HCT116 (cell line): ENCODE measurements at regions not wholly inside any gene's neighbourhood (a gene's known extent, or its start where the extent isn't known, plus 50 kb on each side); places are given as distances from the start of the nearest gene placed in this dataset.

Source experiments
- ATAC-seq: fragments of 200-7000 bp; cut with Tn5 transposase; 2 replicates; pipeline ENCODE4 v1.9.1; 2020; ENCODE audit warnings: mild to moderate bottlenecking, moderate library complexity
- BruUV-seq: library from RNA; stranded (reverse); fragments of 400-500 nt; replicated peaks from 2 replicates; lab custom pipeline; 2021; lab: Mats Ljungman, UMichigan
- CTCF ChIA-PET: fragments of 300-600 bp; sonication (Branson Sonifier 250); formaldehyde crosslinking; loops from one replicate; lab custom pipeline; 2021; ENCODE audit warnings: antibody characterized with exemption; lab: Charles Lee
- POLR2A ChIA-PET: fragments of 300-600, 350-600 bp; sonication (Branson Sonifier 250); formaldehyde crosslinking; loops from one replicate; lab custom pipeline; 2021; ENCODE audit warnings: antibody characterized with exemption; lab: Charles Lee
- RAD21 ChIA-PET, 2 experiments: fragments of 300-600 bp; sonication (Branson Sonifier 250); formaldehyde crosslinking; loops; one replicate each; lab custom pipeline; 2023; ENCODE audit warnings: low total read pairs in 2 of 2; ENCODE audit not compliant: uncharacterized antibody in 2 of 2, unreplicated experiment in 2 of 2, low non-redundant PET in 1 of 2; lab: Charles Lee
- DNase-seq: peaks from one replicate; pipeline ENCODE4 v3.0.0-alpha.2; 2010; ENCODE audit warnings: low read depth, low spot score
- H2AFZ ChIP-seq: fragments of 200-600 bp; shearing (Covaris generic), sonication (generic); 2 replicates; pipeline ENCODE4 v1.6.1; 2017; ENCODE audit warnings: low read depth, mixed run types, mixed read lengths, antibody characterized with exemption, low read length; ENCODE audit not compliant: poor library complexity, severe bottlenecking
- H3K27ac ChIP-seq: 2 replicates; pipeline ENCODE4 v1.5.1; 2012; ENCODE audit warnings: low read depth, low read length
- H3K27me3 ChIP-seq: fragments of 200-600 bp; sonication (generic); 2 replicates; pipeline ENCODE4 v1.6.1; 2016; ENCODE audit warnings: mixed run types, low read length, mixed read lengths; ENCODE audit not compliant: insufficient read depth
- H3K36me3 ChIP-seq, 2 experiments: fragments of 200-500 bp in 1 of 2; fragments of 200-600 bp in 1 of 2; sonication (Bioruptor generic) in 1 of 2; sonication (generic) in 1 of 2; 2 replicates each; pipeline versions ENCODE4 v1.5.1 to v1.6.1; 2014 to 2016; ENCODE audit warnings: low read length in 2 of 2, inconsistent platforms in 1 of 2, mixed read lengths in 1 of 2, mixed run types in 1 of 2; ENCODE audit not compliant: insufficient read depth in 2 of 2, control insufficient read depth in 1 of 2
- H3K4me1 ChIP-seq, 2 experiments: fragments of 200-600 bp in 1 of 2; sonication (generic) in 1 of 2; 2 replicates each; pipeline versions ENCODE4 v1.5.1 to v1.6.1; 2012 to 2017; ENCODE audit warnings: low read length in 2 of 2, inconsistent platforms in 1 of 2, mild to moderate bottlenecking in 1 of 2, mixed read lengths in 1 of 2, mixed run types in 1 of 2, moderate library complexity in 1 of 2; ENCODE audit not compliant: insufficient read depth in 2 of 2, control insufficient read depth in 1 of 2
- H3K4me2 ChIP-seq: fragments of 200-600 bp; sonication (generic); 2 replicates; pipeline ENCODE4 v1.6.1; 2017; ENCODE audit warnings: mixed run types, low read length, mixed read lengths
- H3K4me3 ChIP-seq, 2 experiments: fragments of 200-600 bp in 1 of 2; sonication (generic) in 1 of 2; replicated peaks in 1 of 2; 2 replicates each; pipeline ENCODE4 v1.5.1; 2011 to 2016; ENCODE audit warnings: low read length in 2 of 2, control low read depth in 1 of 2, low read depth in 1 of 2, mild to moderate bottlenecking in 1 of 2, mixed read lengths in 1 of 2, mixed run types in 1 of 2
- H3K79me2 ChIP-seq: fragments of 200-600 bp; sonication (generic); 2 replicates; pipeline ENCODE4 v1.6.1; 2017; ENCODE audit warnings: mild to moderate bottlenecking, mixed run types, low read length, moderate library complexity, mixed read lengths; ENCODE audit not compliant: insufficient read depth
- H3K9ac ChIP-seq: fragments of 200-600 bp; sonication (generic); 2 replicates; pipeline ENCODE4 v1.6.1; 2016; ENCODE audit warnings: low read length, mixed read lengths
- H3K9me2 ChIP-seq: fragments of 200-600 bp; sonication (generic), shearing (Covaris generic); 2 replicates; pipeline ENCODE4 v1.6.1; 2017; ENCODE audit warnings: mixed run types, mild to moderate bottlenecking, moderate library complexity; ENCODE audit not compliant: insufficient read depth
- H3K9me3 ChIP-seq, 2 experiments: fragments of 200-500 bp in 1 of 2; fragments of 200-600 bp in 1 of 2; sonication (Bioruptor generic) in 1 of 2; sonication (generic) in 1 of 2; 2 replicates each; pipeline ENCODE4 v1.6.1; 2014 to 2017; ENCODE audit warnings: low read length in 2 of 2, mixed read lengths in 2 of 2, inconsistent platforms in 1 of 2, low read depth in 1 of 2, mild to moderate bottlenecking in 1 of 2, mixed run types in 1 of 2, moderate library complexity in 1 of 2; ENCODE audit not compliant: control insufficient read depth in 1 of 2, insufficient read depth in 1 of 2
- H4K20me1 ChIP-seq: fragments of 200-600 bp; sonication (generic), shearing (Covaris generic); 2 replicates; pipeline ENCODE4 v1.6.1; 2017; ENCODE audit warnings: mixed run types, mild to moderate bottlenecking, moderate library complexity; ENCODE audit not compliant: insufficient read depth
- CBX3 ChIP-seq: IDR thresholded peaks from 2 replicates; pipeline ENCODE4 v1.6.1; 2012; ENCODE audit warnings: low read depth
- CEBPB ChIP-seq: IDR thresholded peaks from 2 replicates; pipeline ENCODE4 v1.6.1; 2012; ENCODE audit warnings: low read depth
- EZH2phosphoT487 ChIP-seq: fragments of 200-600 bp; IDR thresholded peaks from 2 replicates; pipeline ENCODE4 v1.6.1; 2018; ENCODE audit warnings: antibody characterized with exemption, borderline replicate concordance
- FOSL1 ChIP-seq: IDR thresholded peaks from 2 replicates; pipeline ENCODE4 v1.6.1; 2012; ENCODE audit warnings: low read depth
- JUND ChIP-seq: IDR thresholded peaks from 2 replicates; pipeline ENCODE4 v1.6.1; 2012
- POLR2A ChIP-seq: IDR thresholded peaks from 2 replicates; pipeline ENCODE4 v1.7.0; 2011; ENCODE audit warnings: borderline replicate concordance; ENCODE audit not compliant: insufficient read depth, insufficient read length; ENCODE audit errors: extremely low read depth
- POLR2AphosphoS5 ChIP-seq: IDR thresholded peaks from 2 replicates; pipeline ENCODE4 v1.6.1; 2011; ENCODE audit warnings: mild to moderate bottlenecking, low read depth, low read length, moderate library complexity
- RAD21 ChIP-seq: IDR thresholded peaks from 2 replicates; pipeline ENCODE4 v1.6.1; 2012; ENCODE audit warnings: low read depth, mild to moderate bottlenecking
- SP1 ChIP-seq: IDR thresholded peaks from 2 replicates; pipeline ENCODE4 v1.6.1; 2012; ENCODE audit warnings: low read depth
- SRF ChIP-seq: IDR thresholded peaks from 2 replicates; pipeline ENCODE4 v1.6.1; 2012; ENCODE audit warnings: low read depth
- TCF7L2 ChIP-seq: IDR thresholded peaks from 2 replicates; pipeline ENCODE4 v1.7.0; 2011; ENCODE audit warnings: borderline replicate concordance, inconsistent platforms; ENCODE audit not compliant: insufficient read depth, insufficient read length; ENCODE audit errors: extremely low read depth
- ZFX ChIP-seq: fragments of 450-650 bp; IDR thresholded peaks from 2 replicates; pipeline ENCODE4 v1.6.1; 2017
- ZNF274 ChIP-seq: fragments of 200-500 bp; sonication (Bioruptor generic); IDR thresholded peaks from 2 replicates; pipeline ENCODE4 v1.6.1; 2014; ENCODE audit warnings: mild to moderate bottlenecking, low read depth, low read length, inconsistent platforms
- intact Hi-C: fragments of 100-400 bp; cut with micrococcal nuclease; formaldehyde crosslinking; loops from 2 replicates; pipeline ENCODE4 v1.10.0; 2022
- TF ChIP-seq, protein P1 (sequence below): IDR thresholded peaks from 2 replicates; pipeline ENCODE4 v1.6.1; 2012
- TF ChIP-seq, protein P2 (sequence below): IDR thresholded peaks from 2 replicates; pipeline ENCODE4 v1.6.1; 2012; ENCODE audit warnings: low read depth
- TF ChIP-seq, protein P3 (sequence below): IDR thresholded peaks from 2 replicates; pipeline ENCODE4 v1.6.1; 2012

DNA sequence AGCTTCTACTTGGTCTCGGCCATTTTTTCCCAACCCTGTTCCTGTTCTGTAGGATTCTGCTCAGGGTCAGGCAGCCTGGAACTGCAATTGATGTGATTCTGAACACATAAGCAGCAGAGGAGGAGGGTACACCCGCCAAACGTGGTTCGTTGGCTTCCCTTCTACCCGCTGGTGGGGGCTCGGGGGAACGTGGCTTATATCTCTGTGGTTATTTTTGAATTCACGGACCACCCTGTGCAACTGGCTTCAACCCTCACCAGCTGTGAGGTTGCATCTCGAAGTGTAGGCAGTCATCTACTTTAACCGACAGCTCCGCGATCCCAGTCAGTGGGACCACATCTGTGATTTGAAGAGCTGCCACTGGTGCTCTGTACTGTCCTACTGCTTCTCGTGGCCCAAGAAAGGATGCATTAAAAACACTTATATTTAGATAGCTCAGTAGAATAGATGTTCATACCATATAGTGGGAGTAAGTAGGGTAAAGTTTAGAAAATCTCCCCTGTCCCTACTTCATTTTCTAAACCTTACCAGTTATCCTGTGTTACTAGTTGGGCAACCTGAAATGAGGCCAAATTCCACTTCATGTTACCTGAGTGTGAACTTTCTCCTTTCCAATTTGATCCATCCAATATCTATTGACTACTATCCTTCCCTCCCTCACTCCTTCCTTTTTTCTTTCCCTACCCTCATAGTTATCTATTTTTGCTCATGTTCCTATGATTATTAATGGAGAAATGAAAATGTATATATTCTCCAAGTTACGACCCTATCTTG lies 80.4 kb upstream of the BCOR start:
- Histone ChIP-seq H3K79me2 (peaks cover 9% of the 10 kb centered on the region), H3K4me1 (peaks cover 11 to 38% of the 10 kb centered on the region in 2 experiments), H3K27ac (no peak overlapping the region), H3K4me3 (no peak overlapping the region), H3K9me2 (no peaks in the 10 kb centered on the region), H3K9me3 (no peaks in the 10 kb centered on the region), H3K4me2 (no peak overlapping the region), H4K20me1 (no peaks in the 10 kb centered on the region), H3K27me3 (no peaks in the 10 kb centered on the region), H3K36me3 (no peaks in the 10 kb centered on the region), H2AFZ (no peak overlapping the region), H3K9ac (no peak overlapping the region)
- TF ChIP-seq POLR2A (no peak), POLR2AphosphoS5 (no peak), SRF (no peak), JUND (no peak), ZFX (no peak), CBX3 (no peak), ZNF274 (no peak), FOSL1 (no peak), TCF7L2 (no peak), EZH2phosphoT487 (no peak), CEBPB (no peak), RAD21 (no peak), SP1 (no peak)
- TF ChIP-seq, protein P1, sequence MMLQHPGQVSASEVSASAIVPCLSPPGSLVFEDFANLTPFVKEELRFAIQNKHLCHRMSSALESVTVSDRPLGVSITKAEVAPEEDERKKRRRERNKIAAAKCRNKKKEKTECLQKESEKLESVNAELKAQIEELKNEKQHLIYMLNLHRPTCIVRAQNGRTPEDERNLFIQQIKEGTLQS, result no peak
- TF ChIP-seq, protein P2, sequence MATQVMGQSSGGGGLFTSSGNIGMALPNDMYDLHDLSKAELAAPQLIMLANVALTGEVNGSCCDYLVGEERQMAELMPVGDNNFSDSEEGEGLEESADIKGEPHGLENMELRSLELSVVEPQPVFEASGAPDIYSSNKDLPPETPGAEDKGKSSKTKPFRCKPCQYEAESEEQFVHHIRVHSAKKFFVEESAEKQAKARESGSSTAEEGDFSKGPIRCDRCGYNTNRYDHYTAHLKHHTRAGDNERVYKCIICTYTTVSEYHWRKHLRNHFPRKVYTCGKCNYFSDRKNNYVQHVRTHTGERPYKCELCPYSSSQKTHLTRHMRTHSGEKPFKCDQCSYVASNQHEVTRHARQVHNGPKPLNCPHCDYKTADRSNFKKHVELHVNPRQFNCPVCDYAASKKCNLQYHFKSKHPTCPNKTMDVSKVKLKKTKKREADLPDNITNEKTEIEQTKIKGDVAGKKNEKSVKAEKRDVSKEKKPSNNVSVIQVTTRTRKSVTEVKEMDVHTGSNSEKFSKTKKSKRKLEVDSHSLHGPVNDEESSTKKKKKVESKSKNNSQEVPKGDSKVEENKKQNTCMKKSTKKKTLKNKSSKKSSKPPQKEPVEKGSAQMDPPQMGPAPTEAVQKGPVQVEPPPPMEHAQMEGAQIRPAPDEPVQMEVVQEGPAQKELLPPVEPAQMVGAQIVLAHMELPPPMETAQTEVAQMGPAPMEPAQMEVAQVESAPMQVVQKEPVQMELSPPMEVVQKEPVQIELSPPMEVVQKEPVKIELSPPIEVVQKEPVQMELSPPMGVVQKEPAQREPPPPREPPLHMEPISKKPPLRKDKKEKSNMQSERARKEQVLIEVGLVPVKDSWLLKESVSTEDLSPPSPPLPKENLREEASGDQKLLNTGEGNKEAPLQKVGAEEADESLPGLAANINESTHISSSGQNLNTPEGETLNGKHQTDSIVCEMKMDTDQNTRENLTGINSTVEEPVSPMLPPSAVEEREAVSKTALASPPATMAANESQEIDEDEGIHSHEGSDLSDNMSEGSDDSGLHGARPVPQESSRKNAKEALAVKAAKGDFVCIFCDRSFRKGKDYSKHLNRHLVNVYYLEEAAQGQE, result no peak
- TF ChIP-seq, protein P3, sequence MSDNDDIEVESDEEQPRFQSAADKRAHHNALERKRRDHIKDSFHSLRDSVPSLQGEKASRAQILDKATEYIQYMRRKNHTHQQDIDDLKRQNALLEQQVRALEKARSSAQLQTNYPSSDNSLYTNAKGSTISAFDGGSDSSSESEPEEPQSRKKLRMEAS, result no peak
- POLR2A ChIA-PET, result interaction anchor here (1.1 to 1.8 kb wide), 2 partner anchors 10 to 11 kb away, joined by 4 to 6 read pairs; no protein-coding TSS in a partner anchor
- intact Hi-C loops, result loop anchor here (10.0 kb wide), 2 partner anchors 87 to 1373 kb away; partner anchors contain the start of gene MID1IP1
- ATAC-seq (no peak), DNase-seq (no peak)
- RAD21 ChIA-PET, result no interaction called here
- BruUV-seq, result no TSS peak
- CTCF ChIA-PET, result no interaction called here
